Eye (tissue), 1 donor: ENCODE measurements at regions not wholly inside any gene's neighbourhood (a gene's known extent, or its start where the extent isn't known, plus 50 kb on each side); places are given as distances from the start of the nearest gene placed in this dataset.
A peak's percentile ranks its signal among the peaks of the same experiment; 100 is the strongest.
"Not testable (repeated sequence)": the region's sequence is repeated elsewhere in the genome, so short reads cannot be mapped to it uniquely, and the experiment has no call there.

Experiments
- DNase-seq: peaks from one replicate; pipeline ENCODE4 v3.0.0-alpha.2; 2015

GRCh38 chr9:24067107-24067506 is 241.1 kb upstream of the ELAVL2 start:
- not testable (repeated sequence) for DNase-seq

DNA sequence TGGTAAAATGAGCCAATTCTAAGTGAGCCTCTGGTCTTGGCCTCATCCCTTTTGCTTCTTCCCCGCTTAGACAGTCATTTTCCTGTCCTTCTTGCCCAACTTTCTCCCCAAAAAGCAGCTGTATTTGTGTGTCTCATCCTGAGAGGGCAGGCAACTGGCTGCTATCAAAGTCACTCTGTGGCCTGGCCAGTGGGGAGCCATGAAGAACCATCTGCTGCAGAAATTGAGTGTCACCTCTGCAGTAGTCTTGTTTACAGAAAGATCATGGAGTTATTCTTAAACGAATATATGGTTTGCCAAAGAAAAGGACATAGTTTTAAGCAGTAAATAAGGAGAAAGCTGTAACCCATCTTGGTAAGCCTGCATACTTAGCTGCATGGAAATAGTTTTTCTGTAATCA is 233.6 kb upstream of the ELAVL2 start:
- DNase-seq = no peak

- DNase-seq = no peak
Measured at GRCh38 chr9:24051587-24051986, 225.5 kb upstream of the ELAVL2 start.

GRCh38 chr9:24050239-24050638 is 224.2 kb upstream of the ELAVL2 start:
- not testable (repeated sequence) for DNase-seq

DNA sequence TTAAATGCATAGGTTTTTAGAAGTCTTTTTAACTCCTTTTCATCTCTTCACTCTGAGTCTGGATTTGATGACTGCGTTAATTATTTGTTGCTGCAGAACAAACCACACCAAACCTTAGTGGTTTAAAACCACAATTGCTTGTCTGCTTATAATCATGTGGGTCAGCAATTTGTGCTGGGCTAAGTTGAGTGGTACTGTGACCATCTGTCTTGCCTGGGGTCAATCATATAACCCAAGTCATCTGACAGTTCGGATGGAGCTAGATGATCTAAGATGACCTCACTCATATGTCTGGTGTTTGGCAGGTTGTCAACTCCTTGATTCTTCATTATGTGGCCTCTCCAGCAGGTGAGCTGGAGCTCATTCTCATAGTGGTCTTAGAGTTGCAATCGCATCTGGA is 219.1 kb upstream of the ELAVL2 start:
- DNase-seq = no peak

DNA sequence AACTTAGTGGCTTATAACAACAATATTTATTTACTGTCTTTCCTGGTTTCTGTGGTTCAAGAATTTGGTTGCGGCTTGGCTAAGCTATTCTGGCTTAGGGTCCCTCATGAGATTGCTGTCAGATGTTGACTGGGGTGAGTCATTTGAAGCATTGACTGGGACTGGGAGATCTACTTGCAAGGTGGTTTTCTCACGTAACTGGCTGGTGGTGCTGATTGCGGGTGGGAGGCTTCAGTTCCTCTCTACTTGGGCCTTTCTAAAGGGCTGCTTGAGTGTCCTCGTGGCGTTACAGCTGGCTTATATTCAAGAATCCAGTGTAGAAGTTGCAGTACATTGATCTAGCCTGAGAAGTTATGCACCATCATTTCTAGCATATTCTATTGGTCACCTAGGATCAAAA is 218.5 kb upstream of the ELAVL2 start:
- no peak for DNase-seq

- DNase-seq = peak; percentile 78
Measured at GRCh38 chr9:24041160-24041690, 215.2 kb upstream of the ELAVL2 start.

GRCh38 chr9:24036459-24036858 is 210.4 kb upstream of the ELAVL2 start:
- DNase-seq = peak; percentile 31

GRCh38 chr9:24035816-24036215 is 209.8 kb upstream of the ELAVL2 start:
- DNase-seq = peak; percentile 85

DNA sequence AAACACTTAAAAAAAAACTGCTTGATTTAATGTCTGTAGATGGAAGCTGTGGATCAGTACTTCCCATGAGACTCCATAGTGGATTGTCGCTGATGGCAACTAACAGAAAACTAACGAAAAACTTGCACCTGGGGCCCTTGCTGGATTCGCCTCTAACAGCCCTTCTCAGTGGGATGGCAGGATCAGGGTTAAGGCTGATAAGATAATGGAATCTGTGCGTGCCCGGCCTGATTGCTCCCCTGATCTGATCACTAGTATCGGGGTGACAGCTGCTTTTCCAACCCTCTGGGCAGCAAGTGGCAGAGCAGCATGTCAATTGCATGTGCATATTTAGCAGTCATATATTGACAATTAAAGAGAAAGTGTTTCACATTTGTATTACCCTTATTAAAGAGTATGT is 185.8 kb upstream of the ELAVL2 start:
- peak; percentile 74 for DNase-seq

GRCh38 chr9:24011009-24011717 is 185.1 kb upstream of the ELAVL2 start:
- DNase-seq = peak; percentile 33

- no peak for DNase-seq
Measured at GRCh38 chr9:24009322-24009721, 183.3 kb upstream of the ELAVL2 start.

- no peak for DNase-seq
Measured at GRCh38 chr9:24007185-24007584, 181.1 kb upstream of the ELAVL2 start.

- DNase-seq = not testable (repeated sequence)
Measured at GRCh38 chr9:23991874-23992273, 165.8 kb upstream of the ELAVL2 start.

DNA sequence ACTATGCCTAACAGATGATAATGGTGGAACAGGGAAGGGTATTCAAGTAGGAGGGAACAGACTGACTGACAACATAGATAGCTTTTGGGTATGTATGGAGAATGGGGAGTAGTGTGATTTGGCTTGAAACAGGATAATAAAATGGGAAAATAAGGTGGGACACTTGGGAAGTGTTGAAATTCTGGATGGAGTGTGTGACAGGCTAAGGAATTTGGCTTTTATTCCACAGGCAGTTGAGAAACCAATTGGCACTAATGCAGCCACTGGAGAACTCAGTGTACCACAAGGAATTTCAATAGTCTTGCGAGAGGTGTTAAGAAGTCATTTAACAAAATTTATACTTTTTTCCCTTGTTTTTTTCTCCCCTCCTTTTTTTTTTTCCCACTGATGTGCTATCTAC is 153.5 kb upstream of the ELAVL2 start:
- no peak for DNase-seq

- no peak for DNase-seq
Measured at GRCh38 chr9:23962101-23962500, 136.1 kb upstream of the ELAVL2 start.

DNA sequence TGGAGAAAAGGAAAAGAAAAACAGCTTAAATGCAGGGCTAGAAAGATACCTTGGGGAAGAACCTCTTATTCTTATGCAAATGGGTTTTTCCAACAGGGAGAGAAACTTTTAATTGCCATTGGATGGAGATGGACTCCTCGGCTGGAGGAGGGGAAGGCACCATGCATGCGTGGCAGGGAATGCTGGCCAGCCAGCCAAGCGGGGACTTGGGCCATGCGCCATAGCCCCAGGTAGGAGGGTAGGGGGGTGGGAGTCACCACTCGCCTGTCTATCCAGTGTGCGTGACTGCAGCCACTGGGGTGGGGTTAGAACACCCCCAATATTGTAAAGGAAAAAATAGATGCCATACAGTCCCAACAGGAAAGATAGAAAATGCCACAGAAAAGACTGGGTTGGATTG is 119.9 kb upstream of the ELAVL2 start:
- no peak for DNase-seq

DNA sequence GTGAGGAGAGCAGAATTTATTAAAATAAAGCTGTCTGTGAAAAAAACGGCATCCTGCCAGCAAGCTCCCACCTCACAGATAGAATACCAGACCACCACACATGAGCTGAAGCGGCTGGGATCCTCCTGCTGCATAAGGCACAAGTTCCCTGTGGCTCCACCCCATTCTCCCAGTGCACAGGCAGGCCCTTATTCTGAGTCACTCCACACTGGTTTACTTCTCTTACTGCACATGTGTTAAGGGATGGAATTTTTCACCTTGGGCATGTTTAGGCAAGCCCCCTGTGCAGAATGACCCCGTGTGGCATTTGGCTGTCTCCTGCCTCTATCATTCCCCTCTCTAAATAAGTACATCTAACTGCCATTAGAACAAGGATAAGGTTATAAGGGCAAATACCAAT is 115.0 kb upstream of the ELAVL2 start:
- DNase-seq = no peak

GRCh38 chr9:23938908-23939307 is 112.9 kb upstream of the ELAVL2 start:
- no peak for DNase-seq

- peak; percentile 24 for DNase-seq
Measured at GRCh38 chr9:23934291-23934906, 108.4 kb upstream of the ELAVL2 start.

GRCh38 chr9:23933348-23933747 is 107.3 kb upstream of the ELAVL2 start:
- no peak for DNase-seq

DNA sequence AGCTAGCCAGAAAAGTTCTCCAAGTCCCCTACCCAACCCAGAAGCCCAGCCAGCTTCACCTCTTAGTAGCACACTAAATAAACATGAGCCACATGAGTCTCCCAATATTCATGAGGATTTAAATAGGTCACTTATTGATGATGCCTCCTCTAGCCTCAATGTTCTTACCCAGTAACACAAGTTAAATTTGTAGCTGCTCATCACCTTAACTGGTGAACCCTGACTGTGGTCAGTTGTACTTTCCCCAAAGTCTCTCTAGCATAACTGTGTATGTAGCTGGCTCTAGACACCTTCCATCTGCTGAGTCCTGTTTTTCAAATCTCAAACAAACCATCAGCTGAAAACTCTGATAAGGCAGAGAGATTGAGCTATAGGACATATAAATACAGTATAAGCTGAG is 100.3 kb upstream of the ELAVL2 start:
- DNase-seq = no peak

DNA sequence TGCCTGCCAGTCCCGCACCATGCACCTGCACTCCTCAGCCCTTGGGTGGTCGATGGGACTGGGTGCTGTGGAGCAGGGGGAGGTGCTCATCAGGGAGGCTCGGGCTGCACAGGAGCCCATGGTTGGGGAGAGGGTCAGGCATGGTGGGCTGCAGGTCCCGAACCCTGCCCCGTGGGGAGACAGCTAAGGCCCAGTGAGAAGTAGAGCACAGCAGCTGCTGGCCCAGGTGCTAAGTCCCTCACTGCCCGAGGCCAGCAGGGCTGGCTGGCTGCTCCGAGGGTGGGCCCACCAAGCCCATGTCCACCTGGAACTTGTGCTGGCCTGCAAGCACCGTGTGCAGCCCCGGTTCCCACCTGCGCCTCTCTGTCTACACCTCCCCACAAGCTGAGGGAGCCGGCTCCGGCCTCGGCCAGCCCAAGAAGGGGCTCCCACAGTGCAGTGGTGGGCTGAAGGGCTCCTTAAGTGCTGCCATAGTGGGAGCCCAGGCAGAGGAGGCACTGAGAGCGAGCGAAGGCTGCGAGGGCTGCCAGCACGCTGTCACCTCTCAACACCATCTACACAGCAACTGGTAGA is 88.5 kb upstream of the ELAVL2 start:
- DNase-seq = no peak

GRCh38 chr9:23907343-23907742 is 81.3 kb upstream of the ELAVL2 start:
- no peak for DNase-seq
